Neural cell (in vitro differentiated cells): ENCODE measurements at regions not wholly inside any gene's neighbourhood (a gene's known extent, or its start where the extent isn't known, plus 50 kb on each side); places are given as distances from the start of the nearest gene placed in this dataset.

Experiments
- H2AFZ ChIP-seq: fragments of 200-600, 300-800 bp; sonication (generic), shearing (Covaris generic); 2 replicates; pipeline ENCODE4 v1.6.0; 2014; ENCODE audit warnings: low read depth, mild to moderate bottlenecking, antibody characterized with exemption, low read length, moderate library complexity
- H3F3A ChIP-seq: fragments of 200-600 bp; shearing (Covaris generic); 2 replicates; pipeline ENCODE4 v1.6.1; 2016; ENCODE audit warnings: mild to moderate bottlenecking, moderate library complexity, mixed read lengths, antibody characterized with exemption, low read length; ENCODE audit not compliant: insufficient read depth, poor library complexity, severe bottlenecking
- H3K27ac ChIP-seq: fragments of 200-600, 300-800 bp; sonication (generic), shearing (Covaris generic); 2 replicates; pipeline ENCODE4 v1.5.1; 2014; ENCODE audit warnings: mild to moderate bottlenecking, low read length, moderate library complexity
- H3K27me3 ChIP-seq: fragments of 300-800, 200-600 bp; sonication (generic), shearing (Covaris generic); 2 replicates; pipeline ENCODE4 v1.6.0; 2014; ENCODE audit warnings: mild to moderate bottlenecking, low read depth, low read length, moderate library complexity; ENCODE audit not compliant: insufficient read depth
- H3K36me3 ChIP-seq: fragments of 300-800, 200-600 bp; sonication (generic), shearing (Covaris generic); 2 replicates; pipeline ENCODE4 v1.5.1; 2014; ENCODE audit warnings: mild to moderate bottlenecking, antibody characterized with exemption, low read length, moderate library complexity; ENCODE audit not compliant: insufficient read depth
- H3K4me2 ChIP-seq: fragments of 300-800, 200-600 bp; sonication (generic), shearing (Covaris generic); 2 replicates; pipeline ENCODE4 v1.6.0; 2014; ENCODE audit warnings: mild to moderate bottlenecking, low read length
- H3K4me3 ChIP-seq: fragments of 300-800, 200-600 bp; sonication (generic), shearing (Covaris generic); 2 replicates; pipeline ENCODE4 v1.5.1; 2014; ENCODE audit warnings: mild to moderate bottlenecking, low read length, moderate library complexity
- H3K79me2 ChIP-seq: fragments of 200-600 bp; shearing (Covaris generic); replicated peaks from 2 replicates; pipeline ENCODE4 v1.6.0; 2014; ENCODE audit warnings: mild to moderate bottlenecking, low read length, moderate library complexity; ENCODE audit not compliant: insufficient read depth
- H3K9ac ChIP-seq: fragments of 300-800, 200-600 bp; sonication (generic), shearing (Covaris generic); 2 replicates; pipeline ENCODE4 v1.6.1; 2016; ENCODE audit warnings: mild to moderate bottlenecking, low read length, mixed read lengths
- H3K9me2 ChIP-seq: fragments of 200-600 bp; shearing (Covaris generic); 2 replicates; pipeline ENCODE4 v1.6.1; 2016; ENCODE audit warnings: mild to moderate bottlenecking, low read length, mixed read lengths; ENCODE audit not compliant: insufficient read depth
- H3K9me3 ChIP-seq: fragments of 200-600, 300-800 bp; sonication (generic), shearing (Covaris generic); 2 replicates; pipeline ENCODE4 v1.6.1; 2016; ENCODE audit warnings: mild to moderate bottlenecking, mixed run types, low read length, moderate library complexity, mixed read lengths
- H4K20me1 ChIP-seq: fragments of 200-600 bp; shearing (Covaris generic); 2 replicates; pipeline ENCODE4 v1.6.1; 2016; ENCODE audit warnings: mild to moderate bottlenecking, mixed run types; ENCODE audit not compliant: insufficient read depth
- EP300 ChIP-seq: fragments of 450-650 bp; conservative IDR thresholded peaks from 2 replicates; pipeline ENCODE4 v1.6.1; 2014; ENCODE audit warnings: antibody characterized with exemption, mild to moderate bottlenecking, moderate library complexity; ENCODE audit not compliant: poor library complexity, severe bottlenecking
- EZH2 ChIP-seq: fragments of 200-600, 300-800 bp; shearing (Covaris generic), sonication (generic); IDR thresholded peaks from 2 replicates; pipeline ENCODE4 v1.6.1; 2014; ENCODE audit warnings: antibody characterized with exemption, low read length, borderline replicate concordance, mild to moderate bottlenecking; ENCODE audit not compliant: insufficient read depth, poor library complexity, severe bottlenecking
- MXI1 ChIP-seq: fragments of 450-650 bp; conservative IDR thresholded peaks from 2 replicates; pipeline ENCODE4 v1.6.1; 2014; ENCODE audit warnings: antibody characterized with exemption, mild to moderate bottlenecking; ENCODE audit not compliant: poor library complexity, severe bottlenecking
- POLR2AphosphoS5 ChIP-seq: IDR thresholded peaks from 2 replicates; pipeline ENCODE4 v1.6.1; 2012
- RAD21 ChIP-seq: fragments of 450-650 bp; conservative IDR thresholded peaks from 2 replicates; pipeline ENCODE4 v1.6.1; 2014; ENCODE audit warnings: antibody characterized with exemption, mild to moderate bottlenecking, moderate library complexity
- SMC3 ChIP-seq: fragments of 450-650 bp; conservative IDR thresholded peaks from 2 replicates; pipeline ENCODE4 v1.6.1; 2014; ENCODE audit warnings: antibody characterized with exemption, mild to moderate bottlenecking, moderate library complexity; ENCODE audit not compliant: poor library complexity
- TAF1 ChIP-seq: IDR thresholded peaks from 2 replicates; pipeline ENCODE4 v1.6.1; 2012; ENCODE audit warnings: low read depth
- TF ChIP-seq, protein P1 (sequence below): fragments of 450-650 bp; IDR thresholded peaks from 2 replicates; pipeline ENCODE4 v1.5.1; 2014; ENCODE audit warnings: antibody characterized with exemption, mild to moderate bottlenecking, moderate library complexity; ENCODE audit not compliant: poor library complexity, severe bottlenecking
- TF ChIP-seq, protein P2 (sequence below): IDR thresholded peaks from 2 replicates; pipeline ENCODE4 v1.6.1; 2012; ENCODE audit warnings: borderline replicate concordance

DNA sequence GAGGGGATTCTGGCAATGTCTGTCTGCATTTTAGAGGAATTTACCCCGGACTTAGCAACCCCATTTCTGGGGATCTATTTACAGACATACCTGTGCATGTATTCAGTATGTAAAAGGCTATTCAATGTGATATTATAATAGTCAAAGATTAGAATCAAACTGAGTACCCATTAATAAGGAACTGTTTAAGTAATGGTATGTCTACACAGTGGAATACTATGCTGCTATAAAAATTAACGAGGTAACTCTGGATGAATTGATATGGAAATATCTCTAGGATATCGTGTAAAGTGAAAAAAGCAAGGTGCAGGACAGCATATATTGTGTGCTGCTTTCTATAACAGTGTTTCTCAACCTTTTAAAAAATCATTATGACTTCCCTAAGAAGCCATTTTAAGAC is 186.9 kb downstream of the SEMA6A start:
- Histone ChIP-seq H3K9ac (no peak overlapping the region), H3K79me2 (no peaks in the 10 kb centered on the region), H2AFZ (no peak overlapping the region), H4K20me1 (no peaks in the 10 kb centered on the region), H3K27me3 (no peaks in the 10 kb centered on the region), H3K27ac (no peak overlapping the region), H3K9me2 (no peaks in the 10 kb centered on the region), H3K36me3 (no peaks in the 10 kb centered on the region), H3F3A (no peaks in the 10 kb centered on the region), H3K9me3 (no peaks in the 10 kb centered on the region), H3K4me3 (no peak overlapping the region), H3K4me2 (no peak overlapping the region)
- TF ChIP-seq POLR2AphosphoS5 (no peak), RAD21 (no peak), MXI1 (no peak), EP300 (no peak), TAF1 (no peak), EZH2 (no peak), SMC3 (no peak)
- TF ChIP-seq, protein P1, sequence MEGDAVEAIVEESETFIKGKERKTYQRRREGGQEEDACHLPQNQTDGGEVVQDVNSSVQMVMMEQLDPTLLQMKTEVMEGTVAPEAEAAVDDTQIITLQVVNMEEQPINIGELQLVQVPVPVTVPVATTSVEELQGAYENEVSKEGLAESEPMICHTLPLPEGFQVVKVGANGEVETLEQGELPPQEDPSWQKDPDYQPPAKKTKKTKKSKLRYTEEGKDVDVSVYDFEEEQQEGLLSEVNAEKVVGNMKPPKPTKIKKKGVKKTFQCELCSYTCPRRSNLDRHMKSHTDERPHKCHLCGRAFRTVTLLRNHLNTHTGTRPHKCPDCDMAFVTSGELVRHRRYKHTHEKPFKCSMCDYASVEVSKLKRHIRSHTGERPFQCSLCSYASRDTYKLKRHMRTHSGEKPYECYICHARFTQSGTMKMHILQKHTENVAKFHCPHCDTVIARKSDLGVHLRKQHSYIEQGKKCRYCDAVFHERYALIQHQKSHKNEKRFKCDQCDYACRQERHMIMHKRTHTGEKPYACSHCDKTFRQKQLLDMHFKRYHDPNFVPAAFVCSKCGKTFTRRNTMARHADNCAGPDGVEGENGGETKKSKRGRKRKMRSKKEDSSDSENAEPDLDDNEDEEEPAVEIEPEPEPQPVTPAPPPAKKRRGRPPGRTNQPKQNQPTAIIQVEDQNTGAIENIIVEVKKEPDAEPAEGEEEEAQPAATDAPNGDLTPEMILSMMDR = no peak
- TF ChIP-seq, protein P2, sequence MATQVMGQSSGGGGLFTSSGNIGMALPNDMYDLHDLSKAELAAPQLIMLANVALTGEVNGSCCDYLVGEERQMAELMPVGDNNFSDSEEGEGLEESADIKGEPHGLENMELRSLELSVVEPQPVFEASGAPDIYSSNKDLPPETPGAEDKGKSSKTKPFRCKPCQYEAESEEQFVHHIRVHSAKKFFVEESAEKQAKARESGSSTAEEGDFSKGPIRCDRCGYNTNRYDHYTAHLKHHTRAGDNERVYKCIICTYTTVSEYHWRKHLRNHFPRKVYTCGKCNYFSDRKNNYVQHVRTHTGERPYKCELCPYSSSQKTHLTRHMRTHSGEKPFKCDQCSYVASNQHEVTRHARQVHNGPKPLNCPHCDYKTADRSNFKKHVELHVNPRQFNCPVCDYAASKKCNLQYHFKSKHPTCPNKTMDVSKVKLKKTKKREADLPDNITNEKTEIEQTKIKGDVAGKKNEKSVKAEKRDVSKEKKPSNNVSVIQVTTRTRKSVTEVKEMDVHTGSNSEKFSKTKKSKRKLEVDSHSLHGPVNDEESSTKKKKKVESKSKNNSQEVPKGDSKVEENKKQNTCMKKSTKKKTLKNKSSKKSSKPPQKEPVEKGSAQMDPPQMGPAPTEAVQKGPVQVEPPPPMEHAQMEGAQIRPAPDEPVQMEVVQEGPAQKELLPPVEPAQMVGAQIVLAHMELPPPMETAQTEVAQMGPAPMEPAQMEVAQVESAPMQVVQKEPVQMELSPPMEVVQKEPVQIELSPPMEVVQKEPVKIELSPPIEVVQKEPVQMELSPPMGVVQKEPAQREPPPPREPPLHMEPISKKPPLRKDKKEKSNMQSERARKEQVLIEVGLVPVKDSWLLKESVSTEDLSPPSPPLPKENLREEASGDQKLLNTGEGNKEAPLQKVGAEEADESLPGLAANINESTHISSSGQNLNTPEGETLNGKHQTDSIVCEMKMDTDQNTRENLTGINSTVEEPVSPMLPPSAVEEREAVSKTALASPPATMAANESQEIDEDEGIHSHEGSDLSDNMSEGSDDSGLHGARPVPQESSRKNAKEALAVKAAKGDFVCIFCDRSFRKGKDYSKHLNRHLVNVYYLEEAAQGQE = no peak

DNA sequence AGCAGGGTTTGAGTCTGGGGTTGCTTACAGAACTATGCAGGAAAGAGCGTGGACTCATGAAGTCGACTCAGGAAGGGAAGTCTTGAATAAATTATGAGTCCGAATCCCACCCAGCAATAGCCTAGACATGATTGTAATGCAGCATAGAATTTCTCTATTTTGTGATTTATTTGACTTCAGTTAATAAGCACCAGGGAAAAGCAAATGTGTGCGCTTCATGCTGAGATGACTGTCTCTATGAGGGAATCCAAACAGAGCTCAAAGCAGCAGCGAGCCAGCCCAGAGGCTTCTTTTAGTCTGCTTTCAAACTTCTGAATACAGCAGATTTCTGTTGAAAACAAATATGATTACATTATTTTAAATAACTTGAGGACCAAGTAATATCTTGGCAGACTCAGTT is 188.0 kb downstream of the SEMA6A start:
- TF ChIP-seq MXI1 = no peak
- TF ChIP-seq, protein P2 = no peak
- no peak for TF ChIP-seq EP300
- TF ChIP-seq RAD21 = no peak
- no peak for TF ChIP-seq EZH2
- TF ChIP-seq TAF1 = no peak
- TF ChIP-seq, protein P1 = no peak
- no peak for TF ChIP-seq SMC3
- TF ChIP-seq POLR2AphosphoS5 = no peak
- H3K9me2 ChIP-seq = no peaks in the 10 kb centered on the region
- H2AFZ ChIP-seq = no peak overlapping the region
- no peak overlapping the region for H3K27ac ChIP-seq
- H3K4me3 ChIP-seq = no peak overlapping the region
- no peaks in the 10 kb centered on the region for H3K79me2 ChIP-seq
- H4K20me1 ChIP-seq = no peaks in the 10 kb centered on the region
- H3K9me3 ChIP-seq = no peaks in the 10 kb centered on the region
- no peaks in the 10 kb centered on the region for H3F3A ChIP-seq
- no peaks in the 10 kb centered on the region for H3K36me3 ChIP-seq
- H3K27me3 ChIP-seq = no peaks in the 10 kb centered on the region
- no peak overlapping the region for H3K4me2 ChIP-seq
- H3K9ac ChIP-seq = no peak overlapping the region
